SK-MEL-5 (cell line): ENCODE measurements at regions not wholly inside any gene's neighbourhood (a gene's known extent, or its start where the extent isn't known, plus 50 kb on each side); places are given as distances from the start of the nearest gene placed in this dataset.

Source experiments
- DNase-seq: peaks from one replicate; pipeline ENCODE4 v3.0.0-alpha.2; 2016; ENCODE audit warnings: low read depth, low spot score
- in situ Hi-C: cut with HindIII; loops from 2 replicates; pipeline ENCODE4 v1.10.0; 2016; ENCODE audit warnings: low sequenced_read_pairs, high pct_unique_total_duplicates, low pct_unique_long_range_greater_than_20kb

- in situ Hi-C loops = no loop called here
- no peak for DNase-seq
Observed at GRCh38 chr2:147509821-147510220, 335.0 kb upstream of the ACVR2A start.

GRCh38 chr2:147506889-147507288 is 337.9 kb upstream of the ACVR2A start:
- no peak for DNase-seq
- in situ Hi-C loops = no loop called here

GRCh38 chr2:147502711-147503290 is 342.0 kb upstream of the ACVR2A start:
- in situ Hi-C loops = no loop called here
- no peak for DNase-seq

GRCh38 chr2:147501968-147502367 is 342.9 kb upstream of the ACVR2A start:
- DNase-seq = no peak
- in situ Hi-C loops = no loop called here

GRCh38 chr2:147500819-147501395 is 343.9 kb upstream of the ACVR2A start:
- in situ Hi-C loops = no loop called here
- DNase-seq = no peak

GRCh38 chr2:147500229-147500628 is 344.6 kb upstream of the ACVR2A start:
- in situ Hi-C loops = no loop called here

GRCh38 chr2:147499785-147500184 is 345.0 kb upstream of the ACVR2A start:
- in situ Hi-C loops = no loop called here
- no peak for DNase-seq

More at GRCh38 chr2:147500229-147500628, 344.6 kb upstream of the ACVR2A start:
- DNase-seq = no peak

- DNase-seq = no peak
- in situ Hi-C loops = no loop called here
Observed at GRCh38 chr2:147495734-147496133, 349.1 kb upstream of the ACVR2A start.

GRCh38 chr2:147492471-147492870 is 352.4 kb upstream of the ACVR2A start:
- in situ Hi-C loops = no loop called here
- no peak for DNase-seq

- in situ Hi-C loops = no loop called here
- DNase-seq = no peak
Observed at GRCh38 chr2:147491506-147491905, 353.3 kb upstream of the ACVR2A start.

GRCh38 chr2:147490401-147491261 is 354.2 kb upstream of the ACVR2A start:
- no peak for DNase-seq
- in situ Hi-C loops = no loop called here

GRCh38 chr2:147488472-147488871 is 356.4 kb upstream of the ACVR2A start:
- in situ Hi-C loops = no loop called here

GRCh38 chr2:147487978-147488289 is 356.9 kb upstream of the ACVR2A start:
- DNase-seq = no peak
- in situ Hi-C loops = no loop called here

More at GRCh38 chr2:147488472-147488871, 356.4 kb upstream of the ACVR2A start:
- no peak for DNase-seq

GRCh38 chr2:147487286-147487977 is 357.4 kb upstream of the ACVR2A start:
- in situ Hi-C loops = no loop called here
- DNase-seq = no peak

GRCh38 chr2:147485210-147485851 is 359.5 kb upstream of the ACVR2A start:
- DNase-seq = no peak
- in situ Hi-C loops = no loop called here

GRCh38 chr2:147483911-147484310 is 360.9 kb upstream of the ACVR2A start:
- DNase-seq = no peak
- in situ Hi-C loops = no loop called here

- no peak for DNase-seq
- in situ Hi-C loops = no loop called here
Observed at GRCh38 chr2:147482916-147483669, 361.7 kb upstream of the ACVR2A start.
